Islet of Langerhans (tissue), 1 donor: ENCODE measurements at regions not wholly inside any gene's neighbourhood (a gene's known extent, or its start where the extent isn't known, plus 50 kb on each side); places are given as distances from the start of the nearest gene placed in this dataset.
"Not testable (repeated sequence)": the region's sequence is repeated elsewhere in the genome, so short reads cannot be mapped to it uniquely, and the experiment has no call there.

Source experiments
- FAIRE-seq: peaks from one replicate; lab custom pipeline; 2011; peaks lifted over from hg19 to GRCh38; lab: Jason Lieb, UNC

DNA sequence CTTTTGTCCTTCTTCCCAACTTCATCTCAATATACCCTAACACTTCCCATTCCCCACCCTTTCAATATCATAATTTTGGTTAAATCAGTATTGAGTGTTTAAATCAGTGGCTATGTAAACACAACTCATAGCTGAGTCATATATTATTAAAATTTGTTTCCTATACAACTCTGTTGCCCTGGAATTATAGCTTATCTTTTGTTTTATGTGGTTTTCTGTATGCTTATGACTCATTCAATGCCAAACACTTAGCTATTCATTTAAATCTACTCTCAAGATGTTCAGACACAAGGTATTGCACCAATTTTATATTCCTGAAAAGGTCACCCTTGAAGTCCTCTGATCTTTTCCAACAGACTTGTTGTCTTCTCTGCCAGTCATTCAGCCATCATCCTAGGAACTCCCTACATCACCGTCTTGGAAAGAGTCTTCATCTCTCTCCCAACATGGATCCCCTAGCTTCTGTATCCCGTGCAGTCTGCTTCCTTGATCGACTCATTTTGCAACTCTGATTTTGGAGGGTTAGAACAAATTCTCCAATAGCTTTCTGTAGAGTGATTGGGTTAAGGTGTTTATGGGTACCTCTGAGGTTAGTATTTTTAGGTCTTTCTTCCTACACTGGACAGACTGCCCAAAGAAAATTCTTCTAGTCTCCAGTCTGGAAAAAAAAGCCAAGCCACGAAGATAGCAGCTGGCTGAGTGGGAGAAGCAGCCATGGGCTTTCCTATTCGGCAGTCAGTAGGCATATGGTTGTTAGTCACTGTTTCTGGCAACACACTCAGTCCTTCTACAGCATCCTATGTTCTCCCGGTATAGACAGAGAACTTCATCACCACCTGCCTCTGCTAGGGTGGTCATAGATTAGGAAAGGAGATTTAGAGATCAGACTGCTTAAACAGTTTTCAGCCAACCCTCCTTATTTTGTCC lies 102.1 kb downstream of the CRPPA start:
- no peak for FAIRE-seq

DNA sequence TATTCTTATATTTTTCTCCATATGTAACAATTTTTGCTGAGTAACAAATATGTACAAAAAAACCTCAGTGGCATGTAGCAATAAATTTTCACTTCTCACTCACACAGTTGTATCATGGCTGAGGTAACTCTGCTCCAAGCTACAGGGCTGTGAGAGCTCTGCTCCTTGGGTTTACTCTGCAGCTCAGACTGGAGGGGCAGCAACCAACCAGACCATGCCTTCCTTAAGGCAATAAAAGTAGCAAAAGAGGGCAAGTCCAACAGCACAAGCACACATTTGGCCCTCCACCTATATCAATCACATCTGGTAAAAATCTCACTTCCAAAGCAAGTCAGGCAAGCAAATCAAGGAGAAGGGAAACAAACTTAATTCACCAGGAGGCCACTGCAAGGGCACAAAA lies 102.9 kb downstream of the CRPPA start:
- no peak for FAIRE-seq

DNA sequence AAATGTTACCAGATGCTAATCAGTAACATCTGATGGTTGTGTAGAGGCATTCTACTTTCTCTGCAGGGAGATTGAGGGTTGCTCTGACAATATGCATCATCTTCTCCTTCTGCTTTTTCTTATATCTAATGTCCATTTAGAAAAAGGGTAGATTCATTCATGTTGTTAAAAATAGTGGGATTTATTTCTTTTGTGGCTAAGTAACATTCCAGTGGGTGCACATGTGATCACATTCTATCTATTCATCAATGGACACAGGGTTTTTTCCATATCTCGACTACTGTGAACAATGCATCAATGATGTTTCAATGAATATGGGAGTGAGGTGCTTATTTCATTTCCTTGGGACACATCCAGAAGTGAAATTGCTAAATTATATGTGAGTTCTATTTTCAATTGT lies 103.9 kb downstream of the CRPPA start:
- FAIRE-seq: no peak

DNA sequence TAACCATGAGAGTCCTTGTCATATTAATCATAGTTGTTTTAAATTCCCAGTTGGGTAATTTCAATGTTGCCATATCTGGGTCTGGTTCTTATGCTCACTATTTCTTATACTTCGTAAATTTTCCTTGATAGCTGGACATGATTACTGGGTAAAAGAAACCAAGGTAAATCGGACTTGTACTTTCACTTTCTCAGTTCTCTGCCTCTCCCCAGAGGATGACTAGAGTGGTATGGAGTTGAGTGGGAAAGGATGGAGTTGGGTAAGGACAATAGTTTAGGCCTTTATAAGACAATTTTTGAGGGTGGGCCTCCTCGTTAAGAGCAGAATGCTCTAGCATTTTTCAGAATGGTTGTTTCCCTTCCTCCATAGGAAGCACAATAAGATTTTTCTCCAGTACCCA lies 106.1 kb downstream of the CRPPA start:
- FAIRE-seq: no peak

DNA sequence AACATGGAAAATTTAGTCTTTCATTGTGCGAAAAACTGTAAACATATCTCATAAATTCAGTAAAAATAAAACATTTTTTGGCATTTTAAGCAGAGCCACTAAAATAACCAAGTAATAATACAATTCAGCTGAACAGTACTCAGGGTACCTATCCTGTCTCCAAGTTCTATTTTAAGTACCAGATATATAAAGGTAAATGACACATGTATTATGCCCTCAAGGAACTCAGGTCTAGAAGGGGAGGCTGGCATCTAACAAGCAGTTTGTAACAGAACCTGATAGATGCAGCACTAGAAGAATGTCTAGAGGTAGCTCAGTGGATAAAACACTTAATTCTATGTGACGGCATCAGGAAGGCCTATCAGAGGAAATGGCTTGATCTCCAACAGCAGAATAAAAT lies 112.2 kb downstream of the CRPPA start:
- FAIRE-seq: no peak

DNA sequence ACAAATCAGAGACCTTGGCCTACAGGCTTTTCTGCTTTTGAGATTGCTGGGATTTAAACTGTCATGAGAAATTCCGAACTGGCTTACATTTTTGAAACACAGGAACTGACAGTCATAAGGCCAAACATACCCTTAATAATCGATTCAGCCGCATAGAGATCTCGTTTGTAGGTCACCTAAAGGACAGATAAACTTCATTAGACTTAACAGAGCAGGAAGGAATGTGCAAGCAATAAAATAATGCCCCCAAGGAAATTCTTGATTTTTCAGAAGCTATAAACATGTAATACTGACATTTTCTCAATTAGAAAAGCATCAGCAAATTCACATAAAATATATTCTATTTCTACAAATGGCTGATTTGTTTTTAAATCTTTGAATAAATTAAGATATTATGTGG lies 120.0 kb downstream of the CRPPA start:
- FAIRE-seq: no peak

DNA sequence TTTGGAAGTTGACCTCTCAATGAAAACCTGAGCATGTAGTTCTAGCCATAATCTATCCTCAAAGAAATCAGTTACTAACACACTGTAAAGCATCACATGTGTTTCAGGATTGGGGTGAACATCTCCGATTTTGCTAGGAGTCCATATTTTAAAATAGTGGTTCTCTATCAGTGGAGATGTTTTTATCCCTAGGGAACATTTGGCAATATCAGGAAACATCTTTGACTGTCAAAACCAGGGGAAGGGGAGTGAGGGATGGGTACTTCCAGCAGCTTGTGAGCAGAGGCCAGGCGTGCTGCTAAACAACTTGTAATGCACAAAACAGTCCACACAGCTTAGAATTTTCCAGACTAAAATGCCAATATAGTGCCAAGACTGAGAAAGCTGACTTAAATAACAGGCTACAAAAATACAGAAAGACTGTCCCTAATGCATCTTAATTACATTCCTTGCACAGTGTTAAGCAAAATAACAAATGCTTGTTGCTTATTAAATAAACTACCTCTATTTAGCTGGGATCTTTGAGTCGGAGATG lies 120.9 kb downstream of the CRPPA start:
- no peak for FAIRE-seq

DNA sequence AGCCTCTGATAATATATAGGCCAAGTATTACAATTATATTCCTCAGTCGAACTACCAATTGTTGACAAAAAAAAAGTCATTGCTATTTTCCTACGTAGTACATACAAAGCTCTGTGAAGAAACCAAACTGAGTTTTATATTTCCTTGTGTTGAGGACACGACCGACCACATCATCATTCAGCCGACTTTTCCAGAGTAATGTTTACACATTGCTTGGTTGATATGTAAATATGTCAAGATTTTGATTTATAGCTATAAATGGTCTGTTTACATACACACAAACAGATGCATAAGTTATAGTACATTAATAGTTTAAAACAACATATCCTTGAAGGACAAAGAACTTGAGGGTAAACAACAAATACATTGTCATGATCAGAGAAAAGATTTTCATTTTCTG lies 121.5 kb downstream of the CRPPA start:
- FAIRE-seq: no peak

DNA sequence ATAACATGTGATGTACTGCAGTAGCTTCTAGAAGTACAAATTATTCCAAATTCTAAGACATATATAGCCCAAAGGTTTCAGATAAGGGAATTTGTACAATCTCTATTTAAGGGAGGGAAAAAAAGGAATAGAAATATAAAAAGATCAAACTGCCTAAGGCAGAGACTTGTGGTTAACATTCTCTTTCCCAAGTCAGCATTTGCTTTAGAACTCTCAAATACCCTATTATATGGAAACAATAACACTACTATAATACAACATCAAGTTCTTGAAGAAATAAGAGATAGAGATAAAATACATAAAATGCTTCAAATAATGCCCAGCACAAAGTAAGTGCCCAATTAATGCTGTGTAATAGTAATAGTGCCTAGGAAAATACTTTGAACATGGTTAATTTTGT lies 123.1 kb downstream of the CRPPA start:
- no peak for FAIRE-seq

DNA sequence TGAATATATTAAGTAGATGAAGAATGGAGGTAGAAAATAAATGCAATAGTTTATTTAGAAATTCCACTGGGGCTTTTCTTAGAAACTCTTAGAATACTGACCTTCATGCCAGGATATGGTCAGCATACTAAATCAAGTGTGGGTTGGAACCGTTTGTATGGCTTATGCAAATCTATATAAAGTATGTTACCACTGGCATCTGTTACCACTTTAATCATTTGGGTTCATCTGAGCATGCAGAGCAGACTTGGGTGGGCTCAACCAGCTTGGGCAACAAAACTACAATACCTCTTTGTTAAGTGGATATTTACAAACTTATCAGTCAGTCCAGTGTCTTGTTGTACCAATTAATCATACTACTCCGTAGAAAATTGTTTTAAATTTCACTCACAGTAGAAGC lies 125.8 kb downstream of the CRPPA start:
- no peak for FAIRE-seq

DNA sequence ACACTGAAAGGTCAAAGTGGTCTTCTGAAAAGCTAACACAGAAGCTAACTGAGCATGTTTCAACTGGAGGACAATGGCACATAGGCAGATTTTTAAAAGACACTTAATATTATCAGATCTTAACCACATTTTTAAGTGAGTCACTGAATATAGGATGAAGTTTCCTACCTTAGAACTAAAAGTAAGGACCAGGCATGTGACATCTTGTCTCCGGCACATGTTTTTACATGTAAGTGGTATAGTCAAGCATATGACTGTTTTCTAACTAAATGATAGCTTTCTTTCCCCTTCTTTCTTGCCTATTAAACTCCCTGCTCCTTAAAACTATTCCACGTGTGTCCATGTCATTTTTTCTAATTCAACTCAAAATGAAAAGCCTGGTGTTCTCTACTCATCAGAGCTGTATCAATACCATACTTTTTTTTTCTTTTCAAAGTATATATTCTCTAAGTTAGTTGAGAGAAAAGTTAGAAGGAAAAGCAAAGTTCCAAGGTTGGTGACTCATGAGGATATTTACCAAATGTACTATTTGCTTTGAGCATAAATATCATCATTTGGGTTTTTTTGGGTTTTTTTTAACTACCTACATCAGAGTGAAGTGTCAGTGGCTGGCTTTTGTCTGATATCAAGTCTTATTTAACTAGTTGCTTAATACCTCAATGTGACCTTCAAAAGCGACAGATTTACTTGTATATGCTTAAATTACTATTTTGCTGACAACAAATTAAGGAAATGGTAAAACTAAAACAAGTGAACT lies 127.5 kb downstream of the CRPPA start:
- no peak for FAIRE-seq

DNA sequence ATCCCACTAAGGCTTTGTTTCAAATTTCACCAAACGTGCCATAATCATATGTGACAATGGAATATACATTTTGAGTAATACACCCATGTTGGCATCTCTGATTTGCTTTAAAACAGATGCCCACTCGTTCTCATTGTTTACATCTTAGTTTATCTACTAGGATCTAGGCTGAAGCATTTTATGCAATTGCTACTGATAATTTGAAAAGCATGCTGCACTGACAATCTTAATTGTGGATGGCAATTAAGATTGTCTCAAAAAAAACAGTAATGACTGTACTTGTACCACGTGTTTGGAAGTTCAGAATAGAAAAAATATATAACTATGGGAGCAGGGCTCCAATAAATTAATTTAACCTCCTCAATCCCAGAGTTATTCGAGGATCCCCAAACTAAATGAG lies 136.8 kb downstream of the CRPPA start:
- FAIRE-seq: no peak

DNA sequence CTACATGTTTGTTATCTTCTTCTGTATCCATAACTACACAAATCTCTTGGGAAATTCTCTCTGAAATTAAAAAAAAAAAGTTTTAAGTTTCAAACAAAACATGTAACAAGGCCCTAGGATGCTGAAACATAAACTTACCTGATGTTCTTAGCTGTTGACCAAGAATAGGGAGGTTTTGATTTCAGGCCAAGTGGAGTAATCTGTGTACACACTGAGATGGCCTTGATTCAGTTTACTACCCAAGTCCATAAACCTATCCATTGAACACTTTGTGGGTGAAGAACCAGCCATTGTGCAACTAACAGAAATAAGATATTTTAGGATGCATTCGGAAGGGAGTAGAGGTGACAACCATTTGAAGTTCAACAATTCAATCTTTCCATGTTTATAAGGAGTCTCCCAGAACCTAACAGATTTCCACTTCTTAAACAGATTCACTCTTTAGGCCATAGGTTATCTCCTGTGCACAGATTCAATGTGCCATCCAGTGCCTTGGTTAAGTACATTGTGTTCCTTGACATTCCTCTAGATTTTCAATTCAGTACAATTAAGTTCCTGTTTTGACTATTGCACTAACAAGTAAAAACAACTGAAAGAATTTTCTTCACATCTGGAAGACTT lies 143.1 kb downstream of the CRPPA start:
- FAIRE-seq: no peak

DNA sequence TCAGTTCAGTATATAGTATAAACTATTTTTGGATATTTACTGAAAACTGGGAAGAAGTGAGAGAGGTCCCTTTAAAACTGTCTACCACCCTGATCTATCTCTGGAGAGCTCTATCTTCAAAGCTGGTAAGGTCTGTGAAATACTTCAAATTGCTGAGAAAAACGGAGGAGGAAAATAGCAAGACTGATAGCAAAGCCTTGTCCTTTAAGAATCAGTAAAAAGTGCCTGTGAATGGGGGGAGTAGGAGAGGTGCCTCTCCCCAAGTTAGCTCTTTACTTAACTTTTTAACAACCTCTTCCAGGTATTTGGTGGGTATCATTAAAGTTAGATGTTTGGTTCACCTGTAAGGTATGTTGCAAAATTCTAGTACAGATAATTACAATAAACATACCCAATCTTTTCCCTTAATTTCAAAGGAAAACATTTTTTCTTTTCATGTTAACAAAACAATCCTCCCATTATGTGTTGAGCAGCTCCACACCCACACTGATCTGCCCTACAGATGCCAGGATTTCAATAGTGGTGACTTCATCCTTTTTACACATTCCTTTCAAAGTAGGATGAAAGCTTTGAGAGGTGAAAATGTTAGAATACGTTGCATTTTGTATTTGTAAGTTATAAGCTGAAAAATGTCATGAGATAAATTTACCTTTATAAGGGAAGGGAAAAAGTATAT lies 149.2 kb downstream of the CRPPA start:
- FAIRE-seq: no peak

DNA sequence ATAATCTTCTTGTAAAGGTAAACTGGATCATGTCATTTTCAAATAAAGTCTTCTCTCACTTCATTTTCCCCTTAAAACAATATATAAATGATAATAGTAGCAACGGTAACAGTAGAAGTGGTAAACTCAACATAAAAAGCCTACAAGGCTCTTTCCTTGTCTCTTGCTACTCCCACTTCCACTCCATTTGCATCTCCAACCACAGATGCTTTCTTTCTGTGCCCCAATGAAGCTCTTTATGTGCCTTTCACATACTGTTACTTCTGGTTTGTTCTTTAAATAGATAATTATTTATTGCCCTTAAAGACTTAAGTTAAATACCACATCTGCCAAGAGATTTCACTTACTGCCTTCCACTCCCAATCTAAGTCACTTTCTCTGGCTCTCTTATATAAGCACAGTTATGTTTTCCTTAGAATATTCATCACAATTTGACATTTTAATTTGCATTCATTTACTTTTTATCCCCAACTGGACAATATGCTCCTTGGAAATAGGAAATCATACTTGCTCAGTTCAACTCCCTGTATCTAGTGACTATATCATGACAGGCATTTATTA lies 149.9 kb downstream of the CRPPA start:
- FAIRE-seq: no peak

DNA sequence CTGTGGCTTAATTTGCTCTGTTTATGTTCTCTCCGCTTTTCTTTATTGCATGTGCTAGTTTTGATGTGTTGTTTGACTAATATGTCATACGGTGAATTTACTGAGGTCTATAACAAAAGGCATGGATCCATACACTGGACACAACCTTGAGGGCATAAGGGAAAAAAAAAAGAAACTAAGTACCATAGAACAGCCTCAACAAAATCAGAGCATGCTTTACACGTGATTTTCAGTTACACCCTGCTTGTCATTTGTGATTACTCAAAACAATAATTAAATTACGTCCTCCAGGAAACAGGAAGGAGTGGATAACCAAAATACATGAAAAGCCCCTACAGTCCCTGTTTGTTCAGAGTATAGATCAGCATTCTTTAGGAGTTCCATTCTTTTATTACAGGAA lies 150.5 kb downstream of the CRPPA start:
- no peak for FAIRE-seq

DNA sequence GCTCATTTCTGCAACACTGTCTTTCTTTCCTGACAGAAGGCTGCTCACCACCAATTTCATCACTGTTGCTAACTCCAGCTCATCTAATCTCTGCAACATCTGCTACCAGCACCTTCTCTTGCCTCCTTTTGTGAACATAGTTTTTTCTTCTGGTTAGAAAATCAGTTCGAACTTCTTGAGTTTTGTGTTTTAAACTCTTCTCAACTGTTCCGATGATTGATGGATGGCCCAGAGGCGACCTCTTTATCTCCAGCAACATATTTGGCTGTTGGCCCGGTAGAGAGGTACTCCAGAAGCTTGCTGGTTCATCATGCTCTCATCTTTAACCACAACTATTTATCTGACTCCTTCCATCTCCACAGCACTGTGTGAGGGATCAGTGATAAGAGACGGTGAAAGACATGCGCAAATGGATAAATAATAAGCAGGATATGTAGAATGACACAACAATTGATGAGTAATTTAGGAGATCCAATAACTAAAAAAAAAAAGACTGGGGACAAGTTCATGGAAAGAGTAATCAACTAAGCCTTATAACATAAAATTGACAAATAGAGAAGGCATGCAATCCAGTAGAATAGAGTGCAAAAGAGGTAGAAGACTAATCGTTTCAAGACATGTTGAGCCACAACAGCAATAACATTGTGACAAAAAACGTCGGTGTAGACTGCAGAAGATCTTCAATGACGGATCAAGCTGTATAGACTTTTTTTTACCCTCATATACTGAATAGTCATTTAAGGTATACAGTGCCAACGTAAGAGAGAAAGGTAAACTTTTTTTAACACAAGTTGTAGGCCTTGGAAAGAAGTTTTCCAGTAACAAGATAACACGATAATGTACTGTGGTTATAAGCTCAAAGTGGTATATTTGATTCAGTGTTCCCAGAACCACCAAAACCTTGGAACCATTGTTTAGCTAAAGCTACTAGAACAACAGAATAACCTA lies 152.2 kb downstream of the CRPPA start:
- FAIRE-seq: no peak

DNA sequence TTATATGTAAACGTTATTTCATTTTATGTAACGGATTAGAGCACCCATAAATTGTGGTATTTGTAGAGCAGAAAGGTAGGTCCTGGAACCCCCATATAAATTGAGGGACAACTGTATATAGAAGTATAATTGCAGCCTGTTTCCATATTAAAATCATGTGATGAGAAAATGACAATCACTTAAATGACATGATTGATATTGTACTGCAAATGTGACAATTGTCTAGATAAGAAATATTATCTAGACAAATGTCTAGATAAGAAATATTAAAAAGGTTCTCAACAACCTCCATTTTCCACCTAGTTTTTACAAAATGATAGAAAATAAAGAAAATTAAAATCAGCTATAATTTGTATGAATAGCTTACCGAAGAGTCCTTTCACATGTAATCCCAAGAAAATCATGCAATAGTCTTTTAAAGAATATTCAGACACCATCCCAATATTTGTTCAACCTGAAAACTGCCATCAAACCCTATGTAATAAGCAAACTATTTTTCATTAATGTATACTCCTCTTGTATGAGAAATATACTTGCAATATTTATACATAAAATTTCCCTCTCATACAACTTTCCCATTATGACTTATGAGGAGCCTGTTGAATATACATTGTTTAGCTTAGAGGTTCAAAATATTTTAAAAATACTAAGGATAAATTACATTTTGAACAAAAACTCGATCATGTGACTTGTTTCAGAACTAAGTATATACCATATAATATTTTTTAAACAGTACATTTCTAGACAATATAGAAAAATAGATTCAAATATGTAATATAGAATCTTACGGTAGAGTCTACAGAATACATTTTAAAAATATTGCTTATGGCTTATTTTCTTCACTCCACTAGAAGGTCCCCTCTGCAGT lies 153.2 kb downstream of the CRPPA start:
- peak; percentile 62 for FAIRE-seq

DNA sequence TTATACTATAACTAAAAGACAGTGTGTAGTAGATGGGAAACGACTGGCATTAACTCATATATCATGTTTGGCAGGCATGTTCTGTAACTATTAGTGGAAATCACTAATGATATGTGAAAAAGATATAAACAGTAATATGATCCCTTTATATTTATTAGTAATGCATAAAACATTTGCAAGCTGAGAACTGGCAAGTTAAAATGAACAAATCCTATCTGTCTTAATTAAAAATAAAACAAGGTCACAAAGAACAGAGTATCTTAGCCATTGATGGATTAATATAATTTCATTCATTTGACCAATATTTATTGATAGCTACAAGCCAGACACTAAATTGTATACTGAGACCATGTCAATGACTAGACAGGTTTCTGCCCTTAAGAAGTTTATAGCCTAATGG lies 154.5 kb downstream of the CRPPA start:
- FAIRE-seq: no peak

DNA sequence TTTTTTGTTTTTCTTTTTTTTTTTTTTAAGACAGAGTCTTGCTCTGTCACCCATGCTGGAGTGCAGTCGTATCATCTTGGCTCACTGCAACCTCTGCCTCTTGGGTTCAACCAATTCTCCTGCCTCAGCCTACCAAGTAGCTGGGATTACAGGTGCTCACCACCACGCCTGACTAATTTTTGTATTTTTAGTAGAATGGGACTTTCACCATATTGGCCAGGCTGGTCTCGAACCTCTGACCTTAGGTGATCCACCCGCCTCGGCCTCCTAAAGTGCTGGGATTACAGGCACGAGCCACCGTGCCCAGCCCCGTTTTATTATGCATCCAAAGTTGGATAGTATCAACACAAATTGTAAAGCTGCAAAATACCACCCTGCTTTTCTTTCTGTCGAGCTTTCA lies 154.9 kb downstream of the CRPPA start:
- not testable (repeated sequence) for FAIRE-seq
